GM12878 (cell line): ENCODE measurements at regions not wholly inside any gene's neighbourhood (a gene's known extent, or its start where the extent isn't known, plus 50 kb on each side); places are given as distances from the start of the nearest gene placed in this dataset.

Source experiments
- ATAC-seq: fragments of 200-7000 bp; cut with Tn5 transposase; 3 replicates; pipeline ENCODE4 v1.9.1; 2020; ENCODE audit warnings: mild to moderate bottlenecking, moderate library complexity
- BruUV-seq: library from RNA; stranded (reverse); fragments of 400-500 nt; replicated peaks from 2 replicates; lab custom pipeline; 2021; lab: Mats Ljungman, UMichigan
- CTCF ChIA-PET: fragments of 300-600 bp; sonication (Branson Sonifier 250); formaldehyde crosslinking; extraction: SDS; loops from one replicate; lab custom pipeline; 2021; ENCODE audit warnings: inconsistent platforms; lab: Yijun Ruan, JAX
- POLR2A ChIA-PET: fragments of 350-600 bp; formaldehyde crosslinking; extraction: SDS; loops from one replicate; lab custom pipeline; 2021; ENCODE audit warnings: inconsistent platforms; lab: Charles Lee
- RAD21 ChIA-PET: fragments of 300-600 bp; sonication (Branson Sonifier 250); formaldehyde crosslinking; loops from one replicate; lab custom pipeline; 2023; ENCODE audit warnings: antibody characterized with exemption; ENCODE audit not compliant: unreplicated experiment; lab: Charles Lee
- SMC1A ChIA-PET: fragments of 300-600 bp; sonication (Branson Sonifier 250); formaldehyde crosslinking; loops from one replicate; lab custom pipeline; 2023; ENCODE audit not compliant: unreplicated experiment, uncharacterized antibody; lab: Charles Lee
- DNase-seq: peaks from one replicate; pipeline ENCODE4 v3.0.0-alpha.2; 2011; ENCODE audit warnings: low read depth, low spot score
- FAIRE-seq: peaks from 3 replicates; lab custom pipeline; 2011; peaks lifted over from hg19 to GRCh38; lab: Jason Lieb, UNC
- H2AFZ ChIP-seq: 2 replicates; pipeline ENCODE4 v1.6.0; 2011; ENCODE audit warnings: low read depth, low read length, control low read depth; ENCODE audit not compliant: control insufficient read depth
- H3K27ac ChIP-seq: 2 replicates; pipeline ENCODE4 v1.5.1; 2011; ENCODE audit warnings: control low read depth; ENCODE audit not compliant: control insufficient read depth, insufficient read depth
- H3K27me3 ChIP-seq, 2 experiments: replicated peaks in 1 of 2; 2 replicates each; pipeline versions ENCODE4 v1.6.0 to v1.6.1; 2011; ENCODE audit warnings: low read length in 1 of 2; ENCODE audit not compliant: control insufficient read depth in 2 of 2, insufficient read depth in 2 of 2
- H3K36me3 ChIP-seq, 2 experiments: 2 replicates each; pipeline ENCODE4 v1.5.1; 2011; ENCODE audit warnings: low read length in 1 of 2; ENCODE audit not compliant: control insufficient read depth in 2 of 2, insufficient read depth in 2 of 2
- H3K4me1 ChIP-seq: 2 replicates; pipeline ENCODE4 v1.6.1; 2011; ENCODE audit warnings: mild to moderate bottlenecking, low read length, moderate library complexity, mixed read lengths; ENCODE audit not compliant: control insufficient read depth, insufficient read depth
- H3K4me2 ChIP-seq: 2 replicates; pipeline ENCODE4 v1.6.0; 2011; ENCODE audit warnings: control low read depth; ENCODE audit not compliant: control insufficient read depth, insufficient read depth
- H3K4me3 ChIP-seq: fragments of 200-600 bp; sonication (generic); 2 replicates; pipeline ENCODE4 v1.5.1; 2016
- H3K79me2 ChIP-seq: 2 replicates; pipeline ENCODE4 v1.6.0; 2011; ENCODE audit warnings: low read length; ENCODE audit not compliant: control insufficient read depth, insufficient read depth
- H3K9ac ChIP-seq: 2 replicates; pipeline ENCODE4 v1.8.0; 2011; ENCODE audit warnings: low read length, control low read depth, mixed read lengths; ENCODE audit not compliant: control insufficient read depth, insufficient read depth
- H3K9me3 ChIP-seq: replicated peaks from 3 replicates; pipeline ENCODE4 v1.5.1; 2011; ENCODE audit warnings: mild to moderate bottlenecking, low read length; ENCODE audit not compliant: control insufficient read depth, insufficient read depth
- H4K20me1 ChIP-seq: 2 replicates; pipeline ENCODE4 v1.6.0; 2011; ENCODE audit not compliant: control insufficient read depth, insufficient read depth
- E4F1 ChIP-seq: fragments of 450-650 bp; IDR thresholded peaks from 2 replicates; pipeline ENCODE4 v1.6.1; 2018; ENCODE audit warnings: borderline replicate concordance, mild to moderate bottlenecking; ENCODE audit not compliant: partially characterized antibody
- IRF4 ChIP-seq: IDR thresholded peaks from 2 replicates; pipeline ENCODE4 v1.6.1; 2011; ENCODE audit warnings: low read depth, low read length
- NRF1 ChIP-seq: conservative IDR thresholded peaks from 2 replicates; pipeline ENCODE4 v1.6.1; 2011; ENCODE audit warnings: mild to moderate bottlenecking, low read depth, low read length, improper control_type of control experiment
- ZBTB4 ChIP-seq: fragments of 450-650 bp; formaldehyde crosslinking; IDR thresholded peaks from 2 replicates; pipeline ENCODE4 v1.4.0; 2022; ENCODE audit warnings: mild to moderate bottlenecking, moderate library complexity
- WGBS: methylation state at CpG from one replicate; pipeline ENCODE4 v1.1.6; 2016; ENCODE audit warnings: low lambda C conversion rate; ENCODE audit not compliant: insufficient replicate concordance, insufficient coverage; ENCODE audit errors: missing lambda C conversion rate; 5-methylcytosine and 5-hydroxymethylcytosine counted together
- in situ Hi-C: fragments of 300-500 bp; cut with MboI; formaldehyde crosslinking; loops from 9 replicates; pipeline ENCODE4 v1.14.3; 2018; ENCODE audit warnings: mixed read lengths
- intact Hi-C: fragments of 100-400 bp; cut with micrococcal nuclease; formaldehyde crosslinking; loops from one replicate; pipeline ENCODE4 v1.14.2; 2022; ENCODE audit not compliant: unreplicated experiment
- TF ChIP-seq, protein P1 (sequence below): IDR thresholded peaks from 2 replicates; pipeline ENCODE4 v1.6.1; 2012; ENCODE audit warnings: low read length, inconsistent platforms
- TF ChIP-seq, protein P2 (sequence below): IDR thresholded peaks from 2 replicates; pipeline ENCODE4 v1.6.1; 2012; ENCODE audit warnings: improper control_type of control experiment, low read depth, low read length; ENCODE audit not compliant: insufficient replicate concordance
- TF ChIP-seq, protein P3 (sequence below), 3 experiments: IDR thresholded peaks in 2 of 3; conservative IDR thresholded peaks in 1 of 3; 2 replicates each; pipeline ENCODE4 v1.5.1; 2011; ENCODE audit warnings: low read depth in 3 of 3, low read length in 3 of 3, mild to moderate bottlenecking in 3 of 3, control low read depth in 2 of 3, moderate library complexity in 2 of 3, inconsistent platforms in 1 of 3, mixed read lengths in 1 of 3; ENCODE audit not compliant: control insufficient read depth in 2 of 3, insufficient read depth in 1 of 3; ENCODE audit errors: extremely low read depth in 1 of 3

DNA sequence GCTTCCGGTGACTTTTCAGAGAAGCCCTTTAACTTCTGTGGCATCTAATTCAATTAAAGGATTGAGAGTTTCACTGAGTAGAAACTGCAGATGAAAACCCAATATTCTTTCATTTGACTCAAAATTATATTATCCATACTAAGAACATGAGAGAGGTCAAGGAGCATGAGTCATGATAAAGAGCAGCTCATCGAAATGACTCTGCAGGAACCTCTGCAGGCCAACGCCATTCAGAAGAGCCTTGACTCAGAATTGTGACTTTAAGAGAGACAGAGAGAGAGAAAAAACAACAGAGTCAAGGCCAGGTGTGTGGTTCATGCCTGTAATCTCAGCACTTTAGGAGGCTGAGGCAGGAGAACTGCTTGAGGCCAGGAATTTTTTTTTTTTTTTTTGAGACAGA, 417.2 kb upstream of the XYLT1 start:
- no peaks in the 10 kb centered on the region; a peak in 1 of 4 replicates for H3K27me3 ChIP-seq
- no peaks in the 10 kb centered on the region for H3K9me3 ChIP-seq
- ChIA-PET RAD21 (no interaction called here), SMC1A (no interaction called here), POLR2A (no interaction called here), CTCF (no interaction called here)
- H3K79me2 ChIP-seq: no peaks in the 10 kb centered on the region
- DNase-seq (no peak), ATAC-seq (no peak), FAIRE-seq (no peak)
- H3K9ac ChIP-seq: no peak overlapping the region
- intact Hi-C loops: no loop called here
- no peak overlapping the region for H3K27ac ChIP-seq
- H3K4me2 ChIP-seq: no peak overlapping the region
- in situ Hi-C loops: no loop called here
- no peaks in the 10 kb centered on the region for H4K20me1 ChIP-seq
- WGBS: 30% methylated on average over 3 of the region's 3 CpGs
- no peaks in the 10 kb centered on the region for H3K4me1 ChIP-seq
- no peak overlapping the region for H3K4me3 ChIP-seq
- BruUV-seq: no TSS peak
- H3K36me3 ChIP-seq: no peaks in the 10 kb centered on the region
- H2AFZ ChIP-seq: no peak overlapping the region
- TF ChIP-seq E4F1 (no peak), NRF1 (no peak), ZBTB4 (CRISPR knock-in tag) (no peak), IRF4 (no peak)
- TF ChIP-seq, protein P1, sequence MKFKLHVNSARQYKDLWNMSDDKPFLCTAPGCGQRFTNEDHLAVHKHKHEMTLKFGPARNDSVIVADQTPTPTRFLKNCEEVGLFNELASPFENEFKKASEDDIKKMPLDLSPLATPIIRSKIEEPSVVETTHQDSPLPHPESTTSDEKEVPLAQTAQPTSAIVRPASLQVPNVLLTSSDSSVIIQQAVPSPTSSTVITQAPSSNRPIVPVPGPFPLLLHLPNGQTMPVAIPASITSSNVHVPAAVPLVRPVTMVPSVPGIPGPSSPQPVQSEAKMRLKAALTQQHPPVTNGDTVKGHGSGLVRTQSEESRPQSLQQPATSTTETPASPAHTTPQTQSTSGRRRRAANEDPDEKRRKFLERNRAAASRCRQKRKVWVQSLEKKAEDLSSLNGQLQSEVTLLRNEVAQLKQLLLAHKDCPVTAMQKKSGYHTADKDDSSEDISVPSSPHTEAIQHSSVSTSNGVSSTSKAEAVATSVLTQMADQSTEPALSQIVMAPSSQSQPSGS: no peak
- TF ChIP-seq, protein P2, sequence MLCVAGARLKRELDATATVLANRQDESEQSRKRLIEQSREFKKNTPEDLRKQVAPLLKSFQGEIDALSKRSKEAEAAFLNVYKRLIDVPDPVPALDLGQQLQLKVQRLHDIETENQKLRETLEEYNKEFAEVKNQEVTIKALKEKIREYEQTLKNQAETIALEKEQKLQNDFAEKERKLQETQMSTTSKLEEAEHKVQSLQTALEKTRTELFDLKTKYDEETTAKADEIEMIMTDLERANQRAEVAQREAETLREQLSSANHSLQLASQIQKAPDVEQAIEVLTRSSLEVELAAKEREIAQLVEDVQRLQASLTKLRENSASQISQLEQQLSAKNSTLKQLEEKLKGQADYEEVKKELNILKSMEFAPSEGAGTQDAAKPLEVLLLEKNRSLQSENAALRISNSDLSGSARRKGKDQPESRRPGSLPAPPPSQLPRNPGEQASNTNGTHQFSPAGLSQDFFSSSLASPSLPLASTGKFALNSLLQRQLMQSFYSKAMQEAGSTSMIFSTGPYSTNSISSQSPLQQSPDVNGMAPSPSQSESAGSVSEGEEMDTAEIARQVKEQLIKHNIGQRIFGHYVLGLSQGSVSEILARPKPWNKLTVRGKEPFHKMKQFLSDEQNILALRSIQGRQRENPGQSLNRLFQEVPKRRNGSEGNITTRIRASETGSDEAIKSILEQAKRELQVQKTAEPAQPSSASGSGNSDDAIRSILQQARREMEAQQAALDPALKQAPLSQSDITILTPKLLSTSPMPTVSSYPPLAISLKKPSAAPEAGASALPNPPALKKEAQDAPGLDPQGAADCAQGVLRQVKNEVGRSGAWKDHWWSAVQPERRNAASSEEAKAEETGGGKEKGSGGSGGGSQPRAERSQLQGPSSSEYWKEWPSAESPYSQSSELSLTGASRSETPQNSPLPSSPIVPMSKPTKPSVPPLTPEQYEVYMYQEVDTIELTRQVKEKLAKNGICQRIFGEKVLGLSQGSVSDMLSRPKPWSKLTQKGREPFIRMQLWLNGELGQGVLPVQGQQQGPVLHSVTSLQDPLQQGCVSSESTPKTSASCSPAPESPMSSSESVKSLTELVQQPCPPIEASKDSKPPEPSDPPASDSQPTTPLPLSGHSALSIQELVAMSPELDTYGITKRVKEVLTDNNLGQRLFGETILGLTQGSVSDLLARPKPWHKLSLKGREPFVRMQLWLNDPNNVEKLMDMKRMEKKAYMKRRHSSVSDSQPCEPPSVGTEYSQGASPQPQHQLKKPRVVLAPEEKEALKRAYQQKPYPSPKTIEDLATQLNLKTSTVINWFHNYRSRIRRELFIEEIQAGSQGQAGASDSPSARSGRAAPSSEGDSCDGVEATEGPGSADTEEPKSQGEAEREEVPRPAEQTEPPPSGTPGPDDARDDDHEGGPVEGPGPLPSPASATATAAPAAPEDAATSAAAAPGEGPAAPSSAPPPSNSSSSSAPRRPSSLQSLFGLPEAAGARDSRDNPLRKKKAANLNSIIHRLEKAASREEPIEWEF: no peak
- TF ChIP-seq, protein P3, sequence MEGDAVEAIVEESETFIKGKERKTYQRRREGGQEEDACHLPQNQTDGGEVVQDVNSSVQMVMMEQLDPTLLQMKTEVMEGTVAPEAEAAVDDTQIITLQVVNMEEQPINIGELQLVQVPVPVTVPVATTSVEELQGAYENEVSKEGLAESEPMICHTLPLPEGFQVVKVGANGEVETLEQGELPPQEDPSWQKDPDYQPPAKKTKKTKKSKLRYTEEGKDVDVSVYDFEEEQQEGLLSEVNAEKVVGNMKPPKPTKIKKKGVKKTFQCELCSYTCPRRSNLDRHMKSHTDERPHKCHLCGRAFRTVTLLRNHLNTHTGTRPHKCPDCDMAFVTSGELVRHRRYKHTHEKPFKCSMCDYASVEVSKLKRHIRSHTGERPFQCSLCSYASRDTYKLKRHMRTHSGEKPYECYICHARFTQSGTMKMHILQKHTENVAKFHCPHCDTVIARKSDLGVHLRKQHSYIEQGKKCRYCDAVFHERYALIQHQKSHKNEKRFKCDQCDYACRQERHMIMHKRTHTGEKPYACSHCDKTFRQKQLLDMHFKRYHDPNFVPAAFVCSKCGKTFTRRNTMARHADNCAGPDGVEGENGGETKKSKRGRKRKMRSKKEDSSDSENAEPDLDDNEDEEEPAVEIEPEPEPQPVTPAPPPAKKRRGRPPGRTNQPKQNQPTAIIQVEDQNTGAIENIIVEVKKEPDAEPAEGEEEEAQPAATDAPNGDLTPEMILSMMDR (IDR thresholded peaks at IDR 0.05 in 2 of 3, conservative IDR thresholded peaks at IDR 0.05 in 1 of 3; ENCODE audit: control insufficient read depth in 2 of 3, extremely low read depth in 1 of 3, insufficient read depth in 1 of 3, low read depth in 3 of 3, low read length in 3 of 3): no peak
